ENCODE measurements at regions not wholly inside any gene's neighbourhood (a gene's known extent, or its start where the extent isn't known, plus 50 kb on each side); places are given as distances from the start of the nearest gene placed in this dataset.

- TF ChIP-seq CTCF (IDR thresholded peaks at IDR 0.05) (no peak), TP53 (CRISPR knock-in tag; IDR thresholded peaks at IDR 0.05) (no peak), JUN (CRISPR knock-in tag; IDR thresholded peaks at IDR 0.05) (no peak), TEAD4 (CRISPR knock-in tag; IDR thresholded peaks at IDR 0.05) (no peak), STAT6 (CRISPR knock-in tag; conservative IDR thresholded peaks at IDR 0.05; ENCODE audit: low read depth) (no peak), USF2 (CRISPR knock-in tag; IDR thresholded peaks at IDR 0.05) (no peak), ZNF121 (CRISPR knock-in tag; IDR thresholded peaks at IDR 0.05) (no peak)
Measured at GRCh38 chr12:127459166-127459565, 807.8 kb upstream of the TMEM132C start.
